ENCODE measurements at regions not wholly inside any gene's neighbourhood (a gene's known extent, or its start where the extent isn't known, plus 50 kb on each side); places are given as distances from the start of the nearest gene placed in this dataset.
"Not testable (repeated sequence)": the region's sequence is repeated elsewhere in the genome, so short reads cannot be mapped to it uniquely, and the experiment has no call there.

DNA sequence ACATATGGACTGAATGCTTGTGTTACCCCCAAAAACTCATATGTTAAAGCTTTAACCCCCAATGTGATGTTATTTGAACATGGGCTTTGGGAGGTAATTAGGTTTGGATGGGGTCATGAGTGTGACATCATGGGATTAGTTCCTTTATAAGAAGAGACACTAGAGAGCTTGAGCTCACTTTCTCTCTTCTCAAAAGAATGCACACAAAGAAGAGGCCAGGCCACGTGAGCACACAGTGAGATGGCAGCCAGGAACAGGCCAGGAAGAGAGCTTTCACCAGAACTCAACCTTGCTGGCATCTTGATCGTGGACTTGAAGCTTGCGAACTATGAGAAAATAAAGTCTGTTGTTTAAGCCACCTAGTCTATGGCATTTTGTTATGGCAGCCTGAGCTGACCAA lies 360.6 kb downstream of the NR2F1-AS1 start:
- in situ Hi-C loops (cut with HindIII; ENCODE audit: low pct_unique_long_range_greater_than_20kb, low sequenced_read_pairs): no loop called here
- no peaks in the 10 kb centered on the region for H3K4me1 ChIP-seq (ENCODE audit: control insufficient read depth, insufficient read depth, low read length)
- no peak for DNase-seq (ENCODE audit: low read depth, low spot score)
- no peak overlapping the region; the same call in 1 of the 2 replicates for H3K27ac ChIP-seq (ENCODE audit: low read length)
- intact Hi-C loops (cut with micrococcal nuclease; ENCODE audit: unreplicated experiment): no loop called here
- TF ChIP-seq, protein P1, sequence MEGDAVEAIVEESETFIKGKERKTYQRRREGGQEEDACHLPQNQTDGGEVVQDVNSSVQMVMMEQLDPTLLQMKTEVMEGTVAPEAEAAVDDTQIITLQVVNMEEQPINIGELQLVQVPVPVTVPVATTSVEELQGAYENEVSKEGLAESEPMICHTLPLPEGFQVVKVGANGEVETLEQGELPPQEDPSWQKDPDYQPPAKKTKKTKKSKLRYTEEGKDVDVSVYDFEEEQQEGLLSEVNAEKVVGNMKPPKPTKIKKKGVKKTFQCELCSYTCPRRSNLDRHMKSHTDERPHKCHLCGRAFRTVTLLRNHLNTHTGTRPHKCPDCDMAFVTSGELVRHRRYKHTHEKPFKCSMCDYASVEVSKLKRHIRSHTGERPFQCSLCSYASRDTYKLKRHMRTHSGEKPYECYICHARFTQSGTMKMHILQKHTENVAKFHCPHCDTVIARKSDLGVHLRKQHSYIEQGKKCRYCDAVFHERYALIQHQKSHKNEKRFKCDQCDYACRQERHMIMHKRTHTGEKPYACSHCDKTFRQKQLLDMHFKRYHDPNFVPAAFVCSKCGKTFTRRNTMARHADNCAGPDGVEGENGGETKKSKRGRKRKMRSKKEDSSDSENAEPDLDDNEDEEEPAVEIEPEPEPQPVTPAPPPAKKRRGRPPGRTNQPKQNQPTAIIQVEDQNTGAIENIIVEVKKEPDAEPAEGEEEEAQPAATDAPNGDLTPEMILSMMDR (IDR thresholded peaks at IDR 0.05): no peak
- TF ChIP-seq SIN3A (IDR thresholded peaks at IDR 0.05; ENCODE audit: borderline replicate concordance, insufficient read depth, low read depth, low read length) (no peak), TCF7L2 (IDR thresholded peaks at IDR 0.05; ENCODE audit: low read depth, low read length) (no peak), POLR2AphosphoS5 (IDR thresholded peaks at IDR 0.05; ENCODE audit: low read depth, low read length) (no peak)
- TF ChIP-seq, protein P2, sequence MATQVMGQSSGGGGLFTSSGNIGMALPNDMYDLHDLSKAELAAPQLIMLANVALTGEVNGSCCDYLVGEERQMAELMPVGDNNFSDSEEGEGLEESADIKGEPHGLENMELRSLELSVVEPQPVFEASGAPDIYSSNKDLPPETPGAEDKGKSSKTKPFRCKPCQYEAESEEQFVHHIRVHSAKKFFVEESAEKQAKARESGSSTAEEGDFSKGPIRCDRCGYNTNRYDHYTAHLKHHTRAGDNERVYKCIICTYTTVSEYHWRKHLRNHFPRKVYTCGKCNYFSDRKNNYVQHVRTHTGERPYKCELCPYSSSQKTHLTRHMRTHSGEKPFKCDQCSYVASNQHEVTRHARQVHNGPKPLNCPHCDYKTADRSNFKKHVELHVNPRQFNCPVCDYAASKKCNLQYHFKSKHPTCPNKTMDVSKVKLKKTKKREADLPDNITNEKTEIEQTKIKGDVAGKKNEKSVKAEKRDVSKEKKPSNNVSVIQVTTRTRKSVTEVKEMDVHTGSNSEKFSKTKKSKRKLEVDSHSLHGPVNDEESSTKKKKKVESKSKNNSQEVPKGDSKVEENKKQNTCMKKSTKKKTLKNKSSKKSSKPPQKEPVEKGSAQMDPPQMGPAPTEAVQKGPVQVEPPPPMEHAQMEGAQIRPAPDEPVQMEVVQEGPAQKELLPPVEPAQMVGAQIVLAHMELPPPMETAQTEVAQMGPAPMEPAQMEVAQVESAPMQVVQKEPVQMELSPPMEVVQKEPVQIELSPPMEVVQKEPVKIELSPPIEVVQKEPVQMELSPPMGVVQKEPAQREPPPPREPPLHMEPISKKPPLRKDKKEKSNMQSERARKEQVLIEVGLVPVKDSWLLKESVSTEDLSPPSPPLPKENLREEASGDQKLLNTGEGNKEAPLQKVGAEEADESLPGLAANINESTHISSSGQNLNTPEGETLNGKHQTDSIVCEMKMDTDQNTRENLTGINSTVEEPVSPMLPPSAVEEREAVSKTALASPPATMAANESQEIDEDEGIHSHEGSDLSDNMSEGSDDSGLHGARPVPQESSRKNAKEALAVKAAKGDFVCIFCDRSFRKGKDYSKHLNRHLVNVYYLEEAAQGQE (IDR thresholded peaks at IDR 0.05; ENCODE audit: insufficient read depth in 1 of 2, low read depth in 2 of 2, low read length in 1 of 2): no peak
- no peaks in the 10 kb centered on the region for H3K9me3 ChIP-seq (ENCODE audit: control insufficient read depth, insufficient read depth, low read depth, low read length)
- ChIA-PET CTCF (no interaction called here), POLR2A (no interaction called here)
- H3K4me3 ChIP-seq (ENCODE audit: low read depth in 2 of 2, low read length in 2 of 2): no peak overlapping the region
- BruUV-seq (replicated peaks): no TSS peak
- no peak for ATAC-seq
- no peaks in the 10 kb centered on the region for H3K36me3 ChIP-seq (ENCODE audit: control insufficient read depth, insufficient read depth, low read length)
- no peaks in the 10 kb centered on the region for H3K27me3 ChIP-seq (ENCODE audit: control insufficient read depth, insufficient read depth, low read length)

DNA sequence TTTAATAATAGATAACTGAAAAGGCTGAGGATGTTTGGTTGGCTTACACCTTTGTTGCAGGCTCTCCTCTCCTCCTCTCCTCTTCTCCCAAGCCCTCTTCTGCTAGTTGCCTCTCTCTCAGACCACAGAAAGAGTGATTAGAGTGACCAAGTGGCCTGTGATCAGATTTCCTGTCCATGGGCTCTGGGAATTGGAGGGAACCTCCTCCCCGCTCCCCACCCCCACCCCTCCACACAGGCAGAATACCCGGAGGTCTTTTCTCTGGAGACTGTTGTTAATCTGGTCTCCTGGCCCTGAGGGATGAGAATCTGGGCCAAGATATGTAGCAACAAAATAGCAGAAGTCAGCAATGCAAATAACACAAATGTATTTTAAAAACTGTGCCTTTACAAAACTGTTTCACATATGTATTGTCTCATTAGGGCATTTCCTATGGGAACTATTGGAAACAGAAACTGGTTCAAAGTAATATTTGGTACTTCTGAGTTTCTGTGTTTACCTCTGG lies 361.3 kb downstream of the NR2F1-AS1 start:
- in situ Hi-C loops (cut with HindIII; ENCODE audit: low pct_unique_long_range_greater_than_20kb, low sequenced_read_pairs): no loop called here
- CTCF ChIA-PET: no interaction called here
- POLR2A ChIA-PET: no interaction called here

DNA sequence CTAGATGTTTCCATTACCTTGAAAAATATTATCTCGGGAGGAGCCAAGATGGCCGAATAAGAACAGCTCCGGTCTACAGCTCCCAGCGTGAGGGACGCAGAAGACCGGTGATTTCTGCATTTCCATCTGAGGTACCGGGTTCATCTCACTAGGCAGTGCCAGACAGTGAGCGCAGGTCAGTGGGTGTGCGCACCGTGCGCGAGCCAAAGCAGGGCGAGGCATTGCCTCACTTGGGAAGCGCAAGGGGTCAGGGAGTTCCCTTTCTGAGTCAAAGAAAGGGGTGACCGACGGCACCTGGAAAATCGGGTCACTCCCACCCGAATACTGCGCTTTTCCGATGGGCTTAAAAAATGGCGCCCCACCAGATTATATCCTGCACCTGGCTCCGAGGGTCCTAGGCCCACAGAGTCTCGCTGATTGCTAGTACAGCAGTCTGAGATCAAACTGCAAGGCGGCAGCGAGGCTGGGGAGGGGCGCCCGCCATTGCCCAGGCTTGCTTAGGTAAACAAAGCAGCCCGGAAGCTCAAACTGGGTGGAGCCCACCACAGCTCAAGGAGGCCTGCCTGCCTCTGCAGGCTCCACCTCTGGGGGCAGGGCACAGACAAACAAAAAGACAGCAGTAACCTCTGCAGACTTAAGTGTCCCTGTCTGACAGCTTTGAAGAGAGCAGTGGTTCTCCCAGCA lies 367.8 kb downstream of the NR2F1-AS1 start:
- H3K9me3 ChIP-seq (ENCODE audit: control insufficient read depth, insufficient read depth, low read depth, low read length); H3K27ac ChIP-seq (ENCODE audit: low read length); POLR2A ChIA-PET; H3K36me3 ChIP-seq (ENCODE audit: control insufficient read depth, insufficient read depth, low read length); H3K4me3 ChIP-seq (ENCODE audit: low read depth in 2 of 2, low read length in 2 of 2); CTCF ChIA-PET; BruUV-seq (replicated peaks); H3K4me1 ChIP-seq (ENCODE audit: control insufficient read depth, insufficient read depth, low read length); DNase-seq (ENCODE audit: low read depth, low spot score); intact Hi-C loops (cut with micrococcal nuclease; ENCODE audit: unreplicated experiment); in situ Hi-C loops (cut with HindIII; ENCODE audit: low pct_unique_long_range_greater_than_20kb, low sequenced_read_pairs); ATAC-seq; H3K27me3 ChIP-seq (ENCODE audit: control insufficient read depth, insufficient read depth, low read length): not testable (repeated sequence)

More for the DNA sequence above, 361.3 kb downstream of the NR2F1-AS1 start:
- intact Hi-C loops (cut with micrococcal nuclease; ENCODE audit: unreplicated experiment): no loop called here
- ATAC-seq (no peak), DNase-seq (ENCODE audit: low read depth, low spot score) (no peak)
- no peaks in the 10 kb centered on the region for H3K4me1 ChIP-seq (ENCODE audit: control insufficient read depth, insufficient read depth, low read length)
- H3K27me3 ChIP-seq (ENCODE audit: control insufficient read depth, insufficient read depth, low read length): no peaks in the 10 kb centered on the region
- no peak overlapping the region for H3K4me3 ChIP-seq (ENCODE audit: low read depth in 2 of 2, low read length in 2 of 2)
- H3K36me3 ChIP-seq (ENCODE audit: control insufficient read depth, insufficient read depth, low read length): no peaks in the 10 kb centered on the region
- TF ChIP-seq, protein P2 (IDR thresholded peaks at IDR 0.05; ENCODE audit: insufficient read depth in 1 of 2, low read depth in 2 of 2, low read length in 1 of 2): no peak
- TF ChIP-seq TCF7L2 (IDR thresholded peaks at IDR 0.05; ENCODE audit: low read depth, low read length) (no peak), POLR2AphosphoS5 (IDR thresholded peaks at IDR 0.05; ENCODE audit: low read depth, low read length) (no peak), SIN3A (IDR thresholded peaks at IDR 0.05; ENCODE audit: borderline replicate concordance, insufficient read depth, low read depth, low read length) (no peak)
- TF ChIP-seq, protein P1 (IDR thresholded peaks at IDR 0.05): no peak
- H3K9me3 ChIP-seq (ENCODE audit: control insufficient read depth, insufficient read depth, low read depth, low read length): no peaks in the 10 kb centered on the region
- H3K27ac ChIP-seq (ENCODE audit: low read length): no peak overlapping the region; the same call in 1 of the 2 replicates
- no TSS peak for BruUV-seq (replicated peaks)
